Motor neuron (in vitro differentiated cells): ENCODE measurements at regions not wholly inside any gene's neighbourhood (a gene's known extent, or its start where the extent isn't known, plus 50 kb on each side); places are given as distances from the start of the nearest gene placed in this dataset.
A peak's percentile ranks its signal among the peaks of the same experiment; 100 is the strongest.
"Not testable (repeated sequence)": the region's sequence is repeated elsewhere in the genome, so short reads cannot be mapped to it uniquely, and the experiment has no call there.

ENCODE experiments used
- ATAC-seq, 8 experiments: fragments of 200-7000 bp; cut with Tn5 transposase; replicated peaks in 6 of 8; 2 replicates each; pipeline ENCODE4 v1.8.0; 2021; ENCODE audit warnings: mild to moderate bottlenecking in 8 of 8, moderate library complexity in 8 of 8
- H3K27ac ChIP-seq, 2 donors: fragments of 250-450 bp; sonication (Bioruptor Pico); 2 replicates each; pipeline ENCODE4 v1.9.0; 2021; ENCODE audit warnings: antibody characterized with exemption in 2 of 2, mild to moderate bottlenecking in 2 of 2, moderate library complexity in 1 of 2
- H3K4me1 ChIP-seq, 2 donors: fragments of 250-450 bp; sonication (Bioruptor Pico); replicated peaks in 1 of 2; 2 replicates each; pipeline ENCODE4 v1.6.1; 2021; ENCODE audit warnings: antibody characterized with exemption in 2 of 2, mild to moderate bottlenecking in 2 of 2, moderate library complexity in 1 of 2
- H3K4me3 ChIP-seq, 5 donors: fragments of 250-450 bp; sonication (Bioruptor Pico); 2 replicates each; pipeline ENCODE4 v1.9.0; 2021; ENCODE audit warnings: antibody characterized with exemption in 5 of 5, mild to moderate bottlenecking in 5 of 5, moderate library complexity in 4 of 5
- WGBS, 10 experiments: fragments of 450-650 bp; shearing (Covaris generic); methylation state at CpG; one replicate each; pipeline ENCODE4 v1.0.0; 2022; 5-methylcytosine and 5-hydroxymethylcytosine counted together
- in situ Hi-C, 9 experiments: fragments of 400-800 bp; cut with MboI; loops; one replicate each; pipeline ENCODE4 v1.15.0; 2021; ENCODE audit warnings: low sequenced_read_pairs in 9 of 9, low pct_unique_long_range_greater_than_20kb in 2 of 9; ENCODE audit not compliant: unreplicated experiment in 9 of 9

DNA sequence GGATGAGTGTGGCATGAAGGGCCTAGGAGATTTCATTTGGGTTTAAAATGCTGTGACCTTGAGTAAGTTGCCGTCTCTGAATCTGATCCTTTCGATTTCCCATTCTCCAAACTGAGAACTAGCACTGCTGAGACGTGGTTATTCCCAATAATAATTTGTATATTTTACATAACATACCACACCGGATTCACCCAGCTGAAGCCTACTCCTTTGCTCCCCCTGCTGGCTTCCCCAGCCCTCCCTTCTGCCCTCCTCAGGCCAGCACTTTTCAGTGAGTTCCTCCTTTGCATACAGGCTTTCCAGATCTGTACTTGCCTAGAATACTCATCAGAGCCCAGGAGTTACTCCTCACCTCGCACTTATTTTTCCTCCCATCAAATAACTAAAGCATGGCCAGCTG lies 255.1 kb downstream of the OR4F29 start:
- peak in 2 of 8 experiments; percentile 24 to 47 for ATAC-seq
- H3K4me3 ChIP-seq, H3K4me1 ChIP-seq, H3K27ac ChIP-seq, in situ Hi-C loops: not testable (repeated sequence)
- WGBS, 10 experiments = no CpG with 5 or more reads among the region's 5 CpGs

DNA sequence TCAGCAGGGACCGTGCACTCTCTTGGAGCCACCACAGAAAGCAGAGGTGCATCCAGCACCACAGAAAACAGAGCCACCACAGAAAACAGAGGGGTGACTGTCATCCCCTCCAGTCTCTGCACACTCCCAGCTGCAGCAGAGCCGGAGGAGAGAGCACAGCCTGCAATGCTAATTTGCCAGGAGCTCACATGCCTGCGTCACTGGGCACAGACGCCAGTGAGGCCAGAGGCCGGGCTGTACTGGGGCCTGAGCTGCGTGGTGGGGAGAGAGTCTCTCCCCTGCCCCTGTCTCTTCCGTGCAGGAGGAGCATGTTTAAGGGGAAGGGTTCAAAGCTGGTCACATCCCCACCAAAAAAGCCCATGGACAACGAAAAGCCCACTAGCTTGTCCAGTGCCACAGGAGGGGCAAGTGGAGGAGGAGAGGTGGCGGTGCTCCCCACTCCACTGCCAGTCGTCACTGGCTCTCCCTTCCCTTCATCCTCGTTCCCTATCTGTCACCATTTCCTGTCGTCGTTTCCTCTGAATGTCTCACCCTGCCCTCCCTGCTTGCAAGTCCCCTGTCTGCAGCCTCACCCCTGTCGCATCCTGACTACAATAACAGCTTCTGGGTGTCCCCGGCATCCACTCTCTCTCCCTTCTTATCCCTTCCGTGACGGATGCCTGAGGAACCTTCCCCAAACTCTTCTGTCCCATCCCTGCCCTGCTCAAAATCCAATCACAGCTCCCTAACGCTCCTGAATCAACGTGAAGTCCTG lies 260.0 kb downstream of the OR4F29 start:
- WGBS, 10 experiments = 17 to 80% (median 46%) methylated on average over 2 to 6 of the region's 19 CpGs; no CpG with 5 or more reads in 5 of the 10 experiments
- H3K4me1 ChIP-seq, H3K27ac ChIP-seq, in situ Hi-C loops, ATAC-seq, H3K4me3 ChIP-seq: not testable (repeated sequence)

DNA sequence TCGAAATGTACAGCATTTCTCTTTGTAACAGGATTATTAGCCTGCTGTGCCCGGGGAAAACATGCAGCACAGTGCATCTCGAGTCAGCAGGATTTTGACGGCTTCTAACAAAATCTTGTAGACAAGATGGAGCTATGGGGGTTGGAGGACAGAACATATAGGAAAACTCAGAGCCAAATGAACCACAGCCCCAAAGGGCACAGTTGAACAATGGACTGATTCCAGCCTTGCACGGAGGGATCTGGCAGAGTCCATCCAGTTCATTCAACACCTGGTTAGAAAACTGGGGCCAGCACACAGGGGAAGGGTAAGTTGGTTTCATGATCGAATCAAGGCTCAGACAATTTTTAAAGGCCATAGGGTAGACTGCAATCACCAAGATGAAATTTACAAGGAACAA lies 260.8 kb downstream of the OR4F29 start:
- in situ Hi-C loops, H3K4me3 ChIP-seq, H3K4me1 ChIP-seq, ATAC-seq, H3K27ac ChIP-seq: not testable (repeated sequence)
- WGBS, 10 experiments = 40 to 100% (median 83%) methylated on average over 1 of the region's 6 CpGs; no CpG with 5 or more reads in 6 of the 10 experiments

DNA sequence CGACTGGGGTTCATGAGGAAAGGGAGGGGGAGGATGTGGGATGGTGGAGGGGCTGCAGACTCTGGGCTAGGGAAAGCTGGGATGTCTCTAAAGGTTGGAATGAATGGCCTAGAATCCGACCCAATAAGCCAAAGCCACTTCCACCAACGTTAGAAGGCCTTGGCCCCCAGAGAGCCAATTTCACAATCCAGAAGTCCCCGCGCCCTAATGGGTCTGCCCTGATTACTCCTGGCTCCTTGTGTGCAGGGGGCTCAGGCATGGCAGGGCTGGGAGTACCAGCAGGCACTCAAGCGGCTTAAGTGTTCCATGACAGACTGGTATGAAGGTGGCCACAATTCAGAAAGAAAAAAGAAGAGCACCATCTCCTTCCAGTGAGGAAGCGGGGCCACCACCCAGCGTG lies 261.6 kb downstream of the OR4F29 start:
- H3K4me3 ChIP-seq, ATAC-seq, in situ Hi-C loops, H3K27ac ChIP-seq, H3K4me1 ChIP-seq: not testable (repeated sequence)
- no CpG with 5 or more reads among the region's 8 CpGs for WGBS, 10 experiments

DNA sequence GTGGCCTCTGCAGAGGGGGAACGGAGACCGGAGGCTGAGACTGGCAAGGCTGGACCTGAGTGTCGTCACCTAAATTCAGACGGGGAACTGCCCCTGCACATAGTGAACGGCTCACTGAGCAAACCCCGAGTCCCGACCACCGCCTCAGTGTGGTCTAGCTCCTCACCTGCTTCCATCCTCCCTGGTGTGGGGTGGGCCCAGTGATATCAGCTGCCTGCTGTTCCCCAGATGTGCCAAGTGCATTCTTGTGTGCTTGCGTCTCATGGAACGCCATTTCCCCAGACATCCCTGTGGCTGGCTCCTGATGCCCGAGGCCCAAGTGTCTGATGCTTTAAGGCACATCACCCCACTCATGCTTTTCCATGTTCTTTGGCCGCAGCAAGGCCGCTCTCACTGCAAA lies 262.2 kb downstream of the OR4F29 start:
- ATAC-seq, H3K4me3 ChIP-seq, H3K27ac ChIP-seq, H3K4me1 ChIP-seq, in situ Hi-C loops: not testable (repeated sequence)
- WGBS, 10 experiments = no CpG with 5 or more reads among the region's 13 CpGs

DNA sequence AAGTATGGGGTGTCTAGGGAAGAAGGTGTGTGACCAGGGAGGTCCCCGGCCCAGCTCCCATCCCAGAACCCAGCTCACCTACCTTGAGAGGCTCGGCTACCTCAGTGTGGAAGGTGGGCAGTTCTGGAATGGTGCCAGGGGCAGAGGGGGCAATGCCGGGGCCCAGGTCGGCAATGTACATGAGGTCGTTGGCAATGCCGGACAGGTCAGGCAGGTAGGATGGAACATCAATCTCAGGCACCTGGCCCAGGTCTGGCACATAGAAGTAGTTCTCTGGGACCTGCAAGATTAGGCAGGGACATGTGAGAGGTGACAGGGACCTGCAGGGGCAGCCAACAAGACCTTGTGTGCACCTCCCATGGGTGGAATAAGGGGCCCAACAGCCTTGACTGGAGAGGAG lies 264.2 kb downstream of the OR4F29 start:
- H3K4me3 ChIP-seq, in situ Hi-C loops, ATAC-seq, H3K4me1 ChIP-seq, H3K27ac ChIP-seq: not testable (repeated sequence)
- WGBS, 10 experiments = no CpG with 5 or more reads among the region's 6 CpGs

DNA sequence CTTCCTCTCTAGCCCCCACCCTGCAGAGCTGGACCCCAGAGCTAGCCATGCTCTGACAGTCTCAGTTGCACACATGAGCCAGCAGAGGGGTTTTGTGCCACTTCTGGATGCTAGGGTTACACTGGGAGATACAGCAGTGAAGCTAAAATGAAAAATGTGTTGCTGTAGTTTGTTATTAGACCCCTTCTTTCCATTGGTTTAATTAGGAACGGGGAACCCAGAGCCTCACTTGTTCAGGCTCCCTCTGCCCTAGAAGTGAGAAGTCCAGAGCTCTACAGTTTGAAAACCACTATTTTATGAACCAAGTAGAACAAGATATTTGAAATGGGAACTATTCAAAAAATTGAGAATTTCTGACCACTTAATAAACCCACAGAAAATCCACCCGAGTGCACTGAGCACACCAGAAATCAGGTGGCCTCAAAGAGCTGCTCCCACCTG lies 264.8 kb downstream of the OR4F29 start:
- H3K27ac ChIP-seq, H3K4me3 ChIP-seq, in situ Hi-C loops, H3K4me1 ChIP-seq, ATAC-seq: not testable (repeated sequence)
- 78 to 100% (median 100%) methylated on average over 1 of the region's 2 CpGs; no CpG with 5 or more reads in 7 of the 10 experiments for whole genome bisulfite sequencing, 10 experiments

DNA sequence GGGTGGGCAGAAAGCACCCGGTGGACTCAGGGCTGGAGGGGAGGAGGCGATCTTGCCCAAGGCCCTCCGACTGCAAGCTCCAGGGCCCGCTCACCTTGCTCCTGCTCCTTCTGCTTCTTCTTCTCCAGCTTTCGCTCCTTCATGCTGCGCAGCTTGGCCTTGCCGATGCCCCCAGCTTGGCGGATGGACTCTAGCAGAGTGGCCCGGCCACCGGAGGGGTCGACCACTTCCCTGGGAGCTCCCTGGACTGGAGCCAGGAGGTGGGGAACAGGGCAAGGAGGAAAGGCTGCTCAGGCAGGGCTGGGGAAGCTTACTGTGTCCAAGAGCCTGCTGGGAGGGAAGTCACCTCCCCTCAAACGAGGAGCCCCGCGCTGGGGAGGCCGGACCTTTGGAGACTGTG lies 265.3 kb downstream of the OR4F29 start:
- H3K4me3 ChIP-seq, ATAC-seq, H3K4me1 ChIP-seq, H3K27ac ChIP-seq, in situ Hi-C loops: not testable (repeated sequence)
- WGBS, 10 experiments = no CpG with 5 or more reads among the region's 15 CpGs

DNA sequence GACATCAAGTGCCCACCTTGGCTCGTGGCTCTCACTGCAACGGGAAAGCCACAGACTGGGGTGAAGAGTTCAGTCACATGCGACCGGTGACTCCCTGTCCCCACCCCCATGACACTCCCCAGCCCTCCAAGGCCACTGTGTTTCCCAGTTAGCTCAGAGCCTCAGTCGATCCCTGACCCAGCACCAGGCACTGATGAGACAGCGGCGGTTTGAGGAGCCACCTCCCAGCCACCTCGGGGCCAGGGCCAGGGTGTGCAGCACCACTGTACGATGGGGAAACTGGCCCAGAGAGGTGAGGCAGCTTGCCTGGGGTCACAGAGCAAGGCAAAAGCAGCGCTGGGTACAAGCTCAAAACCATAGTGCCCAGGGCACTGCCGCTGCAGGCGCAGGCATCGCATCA lies 266.0 kb downstream of the OR4F29 start:
- H3K27ac ChIP-seq, ATAC-seq, H3K4me3 ChIP-seq, H3K4me1 ChIP-seq, in situ Hi-C loops: not testable (repeated sequence)
- WGBS, 10 experiments = no CpG with 5 or more reads among the region's 13 CpGs

DNA sequence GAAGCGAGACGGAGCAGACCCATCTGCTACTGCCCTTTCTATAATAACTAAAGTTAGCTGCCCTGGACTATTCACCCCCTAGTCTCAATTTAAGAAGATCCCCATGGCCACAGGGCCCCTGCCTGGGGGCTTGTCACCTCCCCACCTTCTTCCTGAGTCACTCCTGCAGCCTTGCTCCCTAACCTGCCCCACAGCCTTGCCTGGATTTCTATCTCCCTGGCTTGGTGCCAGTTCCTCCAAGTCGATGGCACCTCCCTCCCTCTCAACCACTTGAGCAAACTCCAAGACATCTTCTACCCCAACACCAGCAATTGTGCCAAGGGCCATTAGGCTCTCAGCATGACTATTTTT lies 267.2 kb downstream of the OR4F29 start:
- H3K4me3 ChIP-seq, ATAC-seq, in situ Hi-C loops, H3K27ac ChIP-seq, H3K4me1 ChIP-seq: not testable (repeated sequence)
- WGBS, 10 experiments = no CpG with 5 or more reads among the region's 3 CpGs

DNA sequence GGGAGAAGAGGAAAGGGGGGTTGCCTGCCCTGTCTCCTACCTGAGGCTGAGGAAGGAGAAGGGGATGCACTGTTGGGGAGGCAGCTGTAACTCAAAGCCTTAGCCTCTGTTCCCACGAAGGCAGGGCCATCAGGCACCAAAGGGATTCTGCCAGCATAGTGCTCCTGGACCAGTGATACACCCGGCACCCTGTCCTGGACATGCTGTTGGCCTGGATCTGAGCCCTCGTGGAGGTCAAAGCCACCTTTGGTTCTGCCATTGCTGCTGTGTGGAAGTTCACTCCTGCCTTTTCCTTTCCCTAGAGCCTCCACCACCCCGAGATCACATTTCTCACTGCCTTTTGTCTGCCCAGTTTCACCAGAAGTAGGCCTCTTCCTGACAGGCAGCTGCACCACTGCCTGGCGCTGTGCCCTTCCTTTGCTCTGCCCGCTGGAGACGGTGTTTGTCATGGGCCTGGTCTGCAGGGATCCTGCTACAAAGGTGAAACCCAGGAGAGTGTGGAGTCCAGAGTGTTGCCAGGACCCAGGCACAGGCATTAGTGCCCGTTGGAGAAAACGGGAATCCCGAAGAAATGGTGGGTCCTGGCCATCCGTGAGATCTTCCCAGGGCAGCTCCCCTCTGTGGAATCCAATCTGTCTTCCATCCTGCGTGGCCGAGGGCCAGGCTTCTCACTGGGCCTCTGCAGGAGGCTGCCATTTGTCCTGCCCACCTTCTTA lies 267.7 kb downstream of the OR4F29 start:
- in situ Hi-C loops = not testable (repeated sequence)
- no CpG with 5 or more reads among the region's 13 CpGs for WGBS, 10 experiments

DNA sequence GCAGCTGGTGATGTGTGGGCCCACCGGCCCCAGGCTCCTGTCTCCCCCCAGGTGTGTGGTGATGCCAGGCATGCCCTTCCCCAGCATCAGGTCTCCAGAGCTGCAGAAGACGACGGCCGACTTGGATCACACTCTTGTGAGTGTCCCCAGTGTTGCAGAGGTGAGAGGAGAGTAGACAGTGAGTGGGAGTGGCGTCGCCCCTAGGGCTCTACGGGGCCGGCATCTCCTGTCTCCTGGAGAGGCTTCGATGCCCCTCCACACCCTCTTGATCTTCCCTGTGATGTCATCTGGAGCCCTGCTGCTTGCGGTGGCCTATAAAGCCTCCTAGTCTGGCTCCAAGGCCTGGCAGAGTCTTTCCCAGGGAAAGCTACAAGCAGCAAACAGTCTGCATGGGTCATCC lies 268.4 kb downstream of the OR4F29 start:
- in situ Hi-C loops, H3K4me1 ChIP-seq, H3K4me3 ChIP-seq, ATAC-seq, H3K27ac ChIP-seq: not testable (repeated sequence)
- no CpG with 5 or more reads among the region's 10 CpGs for WGBS, 10 experiments

More for the DNA sequence above, 267.7 kb downstream of the OR4F29 start:
- H3K27ac ChIP-seq, H3K4me3 ChIP-seq, ATAC-seq, H3K4me1 ChIP-seq: not testable (repeated sequence)

DNA sequence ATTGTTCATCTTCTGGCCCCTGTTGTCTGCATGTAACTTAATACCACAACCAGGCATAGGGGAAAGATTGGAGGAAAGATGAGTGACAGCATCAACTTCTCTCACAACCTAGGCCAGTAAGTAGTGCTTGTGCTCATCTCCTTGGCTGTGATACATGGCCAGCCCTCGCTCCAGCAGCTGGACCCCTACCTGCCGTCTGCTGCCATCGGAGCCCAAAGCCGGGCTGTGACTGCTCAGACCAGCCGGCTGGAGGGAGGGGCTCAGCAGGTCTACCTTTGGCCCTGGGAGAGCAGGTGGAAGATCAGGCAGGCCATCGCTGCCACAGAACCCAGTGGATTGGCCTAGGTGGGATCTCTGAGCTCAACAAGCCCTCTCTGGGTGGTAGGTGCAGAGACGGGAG lies 268.8 kb downstream of the OR4F29 start:
- ATAC-seq, in situ Hi-C loops: not testable (repeated sequence)

More for the DNA sequence above, 268.8 kb downstream of the OR4F29 start:
- H3K4me3 ChIP-seq, H3K4me1 ChIP-seq, H3K27ac ChIP-seq: not testable (repeated sequence)
- no CpG with 5 or more reads among the region's 7 CpGs for WGBS, 10 experiments
